H1 (cell line): ENCODE measurements at regions not wholly inside any gene's neighbourhood (a gene's known extent, or its start where the extent isn't known, plus 50 kb on each side); places are given as distances from the start of the nearest gene placed in this dataset.

Experiments used
- CHD7 ChIP-seq: fragments of 300-600 bp; sonication (generic); IDR thresholded peaks from 2 replicates; pipeline ENCODE4 v1.7.1; 2012; ENCODE audit warnings: low read length, moderate library complexity, mild to moderate bottlenecking, inconsistent platforms; ENCODE audit not compliant: insufficient replicate concordance
- FOSL1 ChIP-seq: IDR thresholded peaks from 2 replicates; pipeline ENCODE4 v1.6.1; 2011; ENCODE audit warnings: mild to moderate bottlenecking, low read depth, low read length, moderate library complexity; ENCODE audit not compliant: insufficient read depth
- TBP ChIP-seq: IDR thresholded peaks from 2 replicates; pipeline ENCODE4 v1.6.1; 2011; ENCODE audit warnings: low read depth, low read length, improper control_type of control experiment

- TF ChIP-seq CHD7 (no peak), FOSL1 (no peak), TBP (no peak)
These were observed 448.1 kb upstream of the NXPH2 start (continued) for GRCh38 chr2:139228276-139228675.
